ENCODE measurements at regions not wholly inside any gene's neighbourhood (a gene's known extent, or its start where the extent isn't known, plus 50 kb on each side); places are given as distances from the start of the nearest gene placed in this dataset.

DNA sequence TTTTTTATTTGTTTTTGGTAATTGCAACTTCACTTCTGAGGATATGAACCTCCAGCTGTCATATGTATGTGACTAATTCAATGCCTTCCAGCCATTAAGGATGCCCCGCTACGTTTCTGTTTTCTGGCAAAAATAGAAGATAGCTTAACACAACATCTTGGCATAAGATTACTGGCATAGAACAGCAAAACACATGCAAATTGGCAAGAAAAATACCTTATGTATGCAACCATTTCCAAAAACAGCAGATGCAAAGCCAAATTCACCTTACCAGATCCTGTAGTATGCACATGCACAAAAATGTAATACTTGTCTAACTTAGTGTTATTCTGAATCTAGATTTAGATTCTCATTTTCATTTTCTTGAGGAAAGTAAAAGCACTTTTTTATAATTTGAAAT lies 461.1 kb upstream of the CYLC2 start:
- intact Hi-C loops (cut with micrococcal nuclease; ENCODE audit: unreplicated experiment): no loop called here
- H3F3A ChIP-seq (ENCODE audit: insufficient read depth, low read depth): no peaks in the 10 kb centered on the region
- TF ChIP-seq CTCF (conservative IDR thresholded peaks at IDR 0.05) (no peak), EZH2 (IDR thresholded peaks at IDR 0.05; ENCODE audit: low read depth) (no peak)
- DNase-seq: no peak
- no TSS peak for BruUV-seq (replicated peaks)
- ChIA-PET CTCF (no interaction called here), POLR2A (ENCODE audit: unreplicated experiment) (no interaction called here)
- H3K4me3 ChIP-seq: no peak overlapping the region
- H3K4me2 ChIP-seq: no peak overlapping the region
- no peaks in the 10 kb centered on the region for H3K79me2 ChIP-seq (ENCODE audit: low read depth)
- no peaks in the 10 kb centered on the region for H3K9me3 ChIP-seq (ENCODE audit: insufficient read depth, low read depth)
- no peaks in the 10 kb centered on the region for H3K9me2 ChIP-seq (ENCODE audit: insufficient read depth)
- no peak overlapping the region for H3K27ac ChIP-seq
- no peaks in the 10 kb centered on the region for H3K4me1 ChIP-seq (replicated peaks; ENCODE audit: insufficient read depth)
- no peaks in the 10 kb centered on the region for H3K27me3 ChIP-seq (ENCODE audit: insufficient read depth, low read depth)
- H2AFZ ChIP-seq: no peak overlapping the region
- H4K20me1 ChIP-seq (ENCODE audit: insufficient read depth): no peaks in the 10 kb centered on the region
- H3K36me3 ChIP-seq (ENCODE audit: low read depth): no peaks in the 10 kb centered on the region

- H3K36me3 ChIP-seq (ENCODE audit: low read depth): no peaks in the 10 kb centered on the region
- no peak overlapping the region for H3K4me2 ChIP-seq
- CTCF ChIA-PET: no interaction called here
- H4K20me1 ChIP-seq (ENCODE audit: insufficient read depth): no peaks in the 10 kb centered on the region
- no peak overlapping the region for H2AFZ ChIP-seq
- no peak overlapping the region for H3K4me3 ChIP-seq
- no peaks in the 10 kb centered on the region for H3K4me1 ChIP-seq (replicated peaks; ENCODE audit: insufficient read depth)
- no peaks in the 10 kb centered on the region for H3F3A ChIP-seq (ENCODE audit: insufficient read depth, low read depth)
- H3K27me3 ChIP-seq (ENCODE audit: insufficient read depth, low read depth): no peaks in the 10 kb centered on the region
- H3K79me2 ChIP-seq (ENCODE audit: low read depth): no peaks in the 10 kb centered on the region
- intact Hi-C loops (cut with micrococcal nuclease; ENCODE audit: unreplicated experiment): no loop called here
- H3K27ac ChIP-seq: no peak overlapping the region
- BruUV-seq (replicated peaks): no TSS peak
- no peaks in the 10 kb centered on the region for H3K9me3 ChIP-seq (ENCODE audit: insufficient read depth, low read depth)
- no peak for DNase-seq
- TF ChIP-seq EZH2 (IDR thresholded peaks at IDR 0.05; ENCODE audit: low read depth) (no peak), CTCF (conservative IDR thresholded peaks at IDR 0.05) (no peak)
- POLR2A ChIA-PET (ENCODE audit: unreplicated experiment): no interaction called here
- H3K9me2 ChIP-seq (ENCODE audit: insufficient read depth): no peaks in the 10 kb centered on the region
Measured at GRCh38 chr9:102521097-102521755, 473.9 kb upstream of the CYLC2 start.

DNA sequence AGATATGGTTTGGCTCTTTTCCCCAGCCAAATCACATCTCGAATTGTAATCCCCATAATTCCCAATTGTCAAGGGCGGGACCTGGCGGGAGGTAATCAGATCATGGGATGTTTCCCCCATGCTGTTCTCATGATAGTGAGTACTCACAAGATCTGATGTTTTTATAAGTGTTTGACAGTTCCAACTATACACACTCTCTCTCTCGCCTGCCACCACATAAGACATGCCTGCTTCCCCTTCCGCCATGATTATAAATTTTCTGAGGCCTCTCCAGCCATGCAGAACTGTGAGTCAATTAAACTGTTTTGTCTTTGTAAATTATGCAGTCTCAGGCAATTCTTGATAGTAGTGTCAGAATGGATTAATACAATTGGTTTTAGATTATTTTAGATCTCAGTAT lies 475.7 kb upstream of the CYLC2 start:
- H2AFZ ChIP-seq: no peak overlapping the region
- TF ChIP-seq CTCF (conservative IDR thresholded peaks at IDR 0.05) (no peak), EZH2 (IDR thresholded peaks at IDR 0.05; ENCODE audit: low read depth) (no peak)
- no peaks in the 10 kb centered on the region for H3K4me1 ChIP-seq (replicated peaks; ENCODE audit: insufficient read depth)
- POLR2A ChIA-PET (ENCODE audit: unreplicated experiment): no interaction called here
- H3K4me2 ChIP-seq: no peak overlapping the region
- no peaks in the 10 kb centered on the region for H3K9me2 ChIP-seq (ENCODE audit: insufficient read depth)
- H3K27ac ChIP-seq: no peak overlapping the region
- intact Hi-C loops (cut with micrococcal nuclease; ENCODE audit: unreplicated experiment): no loop called here
- H3F3A ChIP-seq (ENCODE audit: insufficient read depth, low read depth): no peaks in the 10 kb centered on the region
- DNase-seq: no peak
- H4K20me1 ChIP-seq (ENCODE audit: insufficient read depth): no peaks in the 10 kb centered on the region
- no peaks in the 10 kb centered on the region for H3K9me3 ChIP-seq (ENCODE audit: insufficient read depth, low read depth)
- no peaks in the 10 kb centered on the region for H3K27me3 ChIP-seq (ENCODE audit: insufficient read depth, low read depth)
- CTCF ChIA-PET: no interaction called here
- BruUV-seq (replicated peaks): no TSS peak
- H3K36me3 ChIP-seq (ENCODE audit: low read depth): no peaks in the 10 kb centered on the region
- H3K79me2 ChIP-seq (ENCODE audit: low read depth): no peaks in the 10 kb centered on the region
- H3K4me3 ChIP-seq: no peak overlapping the region
